SIG-M5 treated with dmso at 0.1 percent for 504 hours (cell line): ENCODE measurements at regions not wholly inside any gene's neighbourhood (a gene's known extent, or its start where the extent isn't known, plus 50 kb on each side); places are given as distances from the start of the nearest gene placed in this dataset.
"Not testable (repeated sequence)": the region's sequence is repeated elsewhere in the genome, so short reads cannot be mapped to it uniquely, and the experiment has no call there.

ENCODE experiments used
- DNase-seq: peaks from one replicate; lab custom pipeline; 2025; ENCODE audit not compliant: unreplicated experiment; lab: John Stamatoyannopoulos, UW

GRCh38 chr18:55908901-55909366, 320.9 kb upstream of the TCF4 start:
- no peak for DNase-seq

GRCh38 chr18:55907453-55908175, 319.6 kb upstream of the TCF4 start:
- DNase-seq, result no peak

DNA sequence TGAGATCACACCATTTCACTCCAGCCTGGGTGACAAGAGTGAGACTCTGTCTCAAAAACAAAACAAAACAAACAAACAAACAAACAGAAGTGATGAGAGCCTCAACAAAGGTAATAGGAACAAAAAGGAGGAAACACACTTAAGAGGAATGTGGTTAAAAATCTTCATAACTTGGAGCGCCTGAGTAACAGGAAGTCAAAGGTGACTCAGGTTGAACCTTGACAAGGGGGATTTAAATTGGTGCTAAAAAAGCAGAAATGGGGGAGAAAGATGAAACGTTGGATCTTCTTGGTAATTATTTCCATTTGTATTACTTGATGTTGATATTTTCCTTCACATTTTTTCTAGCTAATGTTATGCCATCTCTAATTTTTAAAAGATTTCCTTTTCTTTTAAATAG, 318.5 kb upstream of the TCF4 start:
- DNase-seq, result no peak

DNA sequence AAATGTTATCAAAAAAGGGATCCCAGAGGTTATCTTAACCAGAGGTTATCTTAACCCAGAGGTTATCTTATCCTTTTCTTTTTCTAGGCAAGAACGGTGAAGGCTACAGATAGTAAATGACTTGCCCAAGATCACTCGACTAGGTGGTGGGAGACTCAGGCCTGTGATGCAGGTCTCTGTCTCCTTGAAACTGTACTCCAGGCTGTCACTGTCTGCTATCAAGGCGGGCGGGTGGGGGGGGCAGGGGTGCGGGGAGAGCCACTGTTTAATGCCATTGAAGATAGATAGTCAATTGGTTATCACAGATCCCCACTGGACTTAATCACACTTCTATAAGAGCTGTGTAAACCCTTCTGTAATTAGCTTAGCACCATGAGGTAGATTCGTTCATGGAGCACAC, 315.9 kb upstream of the TCF4 start:
- DNase-seq, result no peak

- DNase-seq, result no peak
Observed at GRCh38 chr18:55900380-55900779, 312.4 kb upstream of the TCF4 start.

GRCh38 chr18:55897091-55897689, 309.2 kb upstream of the TCF4 start:
- no peak for DNase-seq

DNA sequence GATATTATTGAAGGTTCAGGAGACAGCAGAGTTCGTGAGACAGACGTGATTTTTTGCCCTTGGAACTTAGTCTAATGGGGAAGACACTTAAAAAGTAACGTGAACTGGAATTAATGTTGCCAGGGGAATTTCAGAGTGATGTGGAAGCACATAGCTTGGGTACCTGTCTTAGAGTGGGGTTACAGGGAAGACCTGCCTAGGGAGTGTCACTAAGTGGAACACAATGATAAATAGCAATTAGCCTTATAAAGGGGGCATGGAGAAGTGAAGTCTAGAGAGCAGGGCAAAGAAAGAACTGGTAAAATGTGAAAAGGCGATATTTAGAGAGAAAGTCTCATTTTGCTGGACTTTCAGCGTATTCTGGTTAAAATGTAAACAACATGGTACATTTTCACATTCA, 306.0 kb upstream of the TCF4 start:
- DNase-seq, result no peak

DNA sequence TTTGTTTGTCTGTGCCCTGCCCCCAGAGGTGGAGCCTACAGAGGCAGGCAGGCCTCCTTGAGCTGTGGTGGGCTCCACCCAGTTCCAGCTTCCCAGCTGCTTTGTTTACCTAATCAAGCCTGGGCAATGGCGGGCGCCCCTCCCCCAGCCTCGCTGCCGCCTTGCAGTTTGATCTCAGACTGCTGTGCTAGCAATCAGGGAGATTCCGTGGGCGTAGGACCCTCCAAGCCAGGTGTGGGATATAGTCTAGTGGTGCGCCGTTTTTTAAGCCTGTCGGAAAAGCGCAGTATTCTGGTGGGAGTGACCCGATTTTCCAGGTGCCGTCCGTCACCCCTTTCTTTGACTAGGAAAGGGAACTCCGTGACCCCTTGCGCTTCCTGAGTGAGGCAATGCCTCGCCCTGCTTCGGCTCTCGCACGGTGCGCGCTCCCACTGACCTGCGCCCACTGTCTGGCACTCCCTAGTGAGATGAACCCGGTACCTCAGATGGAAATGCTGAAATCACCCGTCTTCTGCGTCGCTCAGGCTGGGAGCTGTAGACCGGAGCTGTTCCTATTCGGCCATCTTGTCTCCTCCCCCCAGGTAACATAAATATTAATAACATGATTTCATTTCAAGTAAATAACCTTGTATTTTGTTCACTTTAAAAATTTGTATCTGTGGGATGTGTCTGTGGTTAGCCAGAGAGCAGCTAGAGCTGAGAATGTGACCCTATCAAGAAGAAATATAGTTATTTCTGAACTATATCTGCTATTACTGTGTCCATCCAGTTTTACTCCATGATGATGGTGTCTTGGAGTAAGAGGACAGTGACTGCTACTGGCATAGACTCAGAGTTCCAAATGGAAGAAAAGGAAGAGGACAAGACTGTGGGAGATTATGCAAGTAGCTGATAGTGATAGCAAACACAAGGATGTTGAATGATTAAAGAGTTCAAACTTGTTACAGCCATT, 305.1 kb upstream of the TCF4 start:
- not testable (repeated sequence) for DNase-seq

- DNase-seq, result no peak
Observed at GRCh38 chr18:55886886-55887285, 298.9 kb upstream of the TCF4 start.

GRCh38 chr18:55884498-55884897, 296.5 kb upstream of the TCF4 start:
- no peak for DNase-seq

DNA sequence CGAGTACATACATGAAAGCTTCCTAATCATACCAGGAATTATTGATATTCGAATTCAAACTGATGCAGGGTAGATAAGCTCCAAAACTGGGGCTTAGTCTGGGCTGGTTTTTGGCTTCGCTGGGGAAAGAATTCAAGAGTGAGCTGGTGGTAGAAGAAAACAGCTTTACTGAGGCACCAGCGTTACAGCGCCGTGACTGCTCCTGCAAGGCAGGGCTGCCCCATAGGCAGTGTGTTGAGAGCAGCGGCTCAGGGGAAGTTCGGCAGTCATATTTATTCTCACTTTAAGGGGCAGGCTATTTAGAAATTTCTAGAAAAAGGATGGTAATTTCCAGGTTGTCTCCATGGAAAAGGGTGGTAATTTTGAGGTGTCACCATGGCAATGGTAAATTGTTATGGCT, 292.6 kb upstream of the TCF4 start:
- DNase-seq, result no peak

- no peak for DNase-seq
Observed at GRCh38 chr18:55879331-55879730, 291.3 kb upstream of the TCF4 start.

DNA sequence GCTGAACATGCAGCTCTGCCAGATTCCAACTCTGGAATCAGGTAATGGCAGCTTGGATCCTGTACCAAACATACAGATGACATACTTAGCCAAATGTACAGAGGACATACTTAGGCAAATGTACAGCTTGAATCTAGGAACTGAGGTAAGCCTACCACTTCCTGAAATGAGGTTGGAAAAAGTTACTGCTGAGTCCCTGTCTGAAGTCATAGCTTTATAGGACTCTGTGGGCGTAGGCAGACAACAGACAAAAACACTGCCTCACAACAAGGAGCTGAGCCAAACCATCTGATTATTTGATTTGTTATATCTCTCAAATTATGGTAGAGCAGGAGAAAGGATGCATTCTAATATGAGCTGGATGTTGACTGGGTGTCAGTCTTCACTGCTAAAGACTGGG, 290.2 kb upstream of the TCF4 start:
- no peak for DNase-seq

DNA sequence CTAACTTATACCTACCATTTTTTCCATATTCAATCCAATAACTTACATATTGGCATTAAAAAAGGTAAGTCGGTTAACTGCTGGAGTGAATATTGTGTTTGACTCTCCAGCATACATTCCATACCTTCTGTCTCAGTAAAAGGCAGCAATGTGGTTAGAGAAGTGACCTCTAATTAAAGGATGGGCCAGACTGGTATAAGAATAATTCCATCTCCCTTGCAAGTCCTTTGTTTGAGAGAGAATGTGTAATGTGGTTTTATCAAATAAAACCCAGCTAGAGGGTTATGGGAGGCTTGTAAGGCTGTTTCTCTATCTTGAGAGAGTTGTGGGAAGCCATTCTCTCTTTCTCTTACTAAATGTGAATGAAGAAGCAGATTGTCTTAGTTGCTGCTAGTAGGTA, 289.3 kb upstream of the TCF4 start:
- no peak for DNase-seq

DNA sequence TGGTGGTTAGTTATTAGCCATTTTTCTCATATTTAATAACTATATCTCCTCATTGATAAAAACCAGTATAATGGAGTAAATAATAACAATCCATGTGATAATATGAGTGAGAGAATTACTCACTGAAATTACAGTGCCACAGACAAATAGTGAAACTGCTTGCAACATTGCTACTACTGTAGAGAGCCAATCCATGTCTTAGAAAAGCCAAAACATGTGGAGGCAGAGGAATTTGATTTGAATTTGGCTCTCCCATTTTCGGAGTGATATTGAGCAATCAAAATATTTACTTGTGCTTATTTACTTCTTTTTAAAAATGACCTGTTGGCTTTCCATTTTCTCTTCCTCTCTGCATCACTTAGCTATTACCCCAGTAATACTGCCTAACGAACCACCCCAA, 288.3 kb upstream of the TCF4 start:
- no peak for DNase-seq

DNA sequence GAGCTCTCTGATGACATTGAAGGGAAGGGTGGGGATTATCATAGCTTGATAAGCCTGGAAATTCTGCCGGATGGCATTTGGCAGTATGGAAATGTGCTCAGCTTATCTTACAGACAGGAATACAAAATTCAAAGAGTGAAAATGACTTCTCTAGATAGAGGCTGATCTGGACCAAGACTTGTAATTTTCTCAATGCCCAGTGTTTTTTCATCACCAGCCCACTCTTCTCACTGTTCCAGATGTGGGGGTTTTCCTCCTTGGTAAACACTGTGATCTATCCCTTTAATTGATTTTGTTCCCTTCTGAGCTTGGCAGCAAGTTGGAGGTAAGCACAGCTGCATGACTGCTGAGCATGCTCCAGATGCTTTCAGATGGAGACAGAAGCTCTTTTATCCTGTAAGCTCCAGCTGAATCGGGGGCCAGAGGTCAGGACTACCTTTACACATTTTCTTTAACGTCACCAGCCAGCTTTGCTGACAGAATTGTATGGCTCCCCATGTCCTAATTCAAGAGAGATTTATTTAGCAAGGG, 287.4 kb upstream of the TCF4 start:
- DNase-seq, result no peak

DNA sequence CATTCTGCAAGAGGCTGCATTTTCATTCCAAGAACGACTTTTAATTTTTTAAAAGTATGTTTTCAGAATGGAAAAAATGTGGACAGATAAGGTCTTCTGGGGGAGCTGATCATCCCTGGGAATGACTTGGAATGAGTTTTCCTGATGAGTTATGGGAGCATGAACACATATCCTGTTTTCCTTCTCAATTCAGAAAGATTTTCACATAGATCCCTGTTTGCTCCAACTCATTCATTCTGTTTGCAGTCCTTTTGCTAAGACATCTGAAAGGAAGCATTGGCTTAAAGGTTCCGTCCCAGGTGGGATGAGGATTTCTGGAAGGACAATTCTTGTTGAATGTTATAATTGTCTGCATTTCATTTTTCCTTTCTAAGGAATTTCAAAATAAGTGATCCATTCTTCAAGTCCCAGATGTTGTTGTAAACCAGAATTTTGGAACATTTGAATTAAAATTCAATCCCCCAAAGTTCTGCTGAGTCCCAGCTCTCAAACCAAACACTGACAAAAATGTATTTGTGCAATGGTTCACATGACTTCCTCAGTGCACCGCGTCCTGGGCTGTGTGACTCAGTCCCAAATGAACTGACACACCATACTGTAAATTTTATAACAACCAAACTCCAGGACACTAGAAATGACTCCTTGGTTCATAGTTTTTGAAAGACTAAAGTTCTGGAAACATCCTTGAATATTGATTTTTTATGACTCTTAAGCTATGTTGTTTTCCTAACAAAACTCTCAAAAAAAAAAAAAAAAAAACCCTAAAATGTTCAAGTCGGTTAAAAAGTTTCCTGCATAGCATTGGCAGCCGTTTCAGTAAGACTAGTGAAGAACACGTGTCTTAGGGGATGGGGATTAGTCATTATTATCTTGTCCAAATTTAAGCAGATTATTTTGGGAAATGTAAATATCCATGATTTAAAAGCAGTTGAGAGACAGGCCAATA, 281.8 kb upstream of the TCF4 start:
- DNase-seq, result no peak

DNA sequence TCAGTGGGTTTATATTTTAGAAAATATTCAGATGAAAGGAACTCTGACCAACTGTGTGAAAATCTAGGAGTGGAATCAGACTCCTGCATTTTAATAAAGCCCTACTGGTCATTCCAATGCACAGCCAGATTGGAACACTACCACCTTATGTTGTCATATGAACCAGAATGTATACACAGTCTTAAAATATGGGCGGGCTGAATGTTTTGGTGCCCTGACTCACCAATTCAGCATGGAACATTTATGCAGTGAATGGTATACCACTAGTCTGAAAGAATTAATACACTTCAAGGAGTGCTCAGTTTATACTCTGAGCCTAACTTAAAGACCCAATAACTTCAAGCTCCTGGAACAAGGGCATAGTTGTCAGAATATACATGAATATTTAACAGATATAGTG, 280.9 kb upstream of the TCF4 start:
- no peak for DNase-seq

DNA sequence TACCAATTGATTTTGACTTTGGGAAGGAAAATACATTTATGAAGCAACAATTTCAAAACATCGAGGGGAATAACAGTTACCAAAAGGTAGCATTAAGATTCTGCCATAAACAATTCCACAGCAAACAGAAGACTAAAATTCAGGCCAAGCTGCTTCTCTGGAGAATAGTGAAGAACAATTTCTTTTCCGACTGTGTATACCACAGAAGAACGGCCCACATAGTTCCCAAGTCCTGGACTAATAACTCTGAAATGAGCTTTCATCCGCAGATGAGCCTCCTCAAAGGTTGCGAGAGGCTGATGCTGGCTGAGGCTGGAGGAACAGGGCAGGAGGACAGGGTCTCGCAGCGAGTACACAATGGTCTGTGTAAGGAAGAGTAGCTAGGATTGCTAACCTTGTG, 278.9 kb upstream of the TCF4 start:
- no peak for DNase-seq

DNA sequence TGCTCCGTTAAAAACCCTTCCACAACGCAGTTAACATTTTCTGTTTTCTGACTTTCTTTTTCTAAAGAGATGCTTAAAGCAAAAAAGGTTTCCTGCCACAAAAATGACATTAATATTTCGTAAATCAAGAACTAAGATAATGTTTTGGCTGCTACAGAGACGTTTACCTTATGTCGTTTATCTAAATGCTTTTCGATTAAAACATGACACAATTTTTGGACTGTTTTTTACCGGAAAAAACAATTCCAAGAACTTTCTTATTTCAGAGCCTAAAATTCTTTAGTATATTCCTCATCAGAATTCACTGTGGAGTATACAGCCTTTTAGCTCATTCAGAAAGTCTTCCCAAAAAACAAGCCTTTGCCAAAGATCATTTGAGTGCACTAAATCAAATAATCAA, 278.0 kb upstream of the TCF4 start:
- no peak for DNase-seq
